ENCODE measurements at regions not wholly inside any gene's neighbourhood (a gene's known extent, or its start where the extent isn't known, plus 50 kb on each side); places are given as distances from the start of the nearest gene placed in this dataset.
"Not testable (repeated sequence)": the region's sequence is repeated elsewhere in the genome, so short reads cannot be mapped to it uniquely, and the experiment has no call there.

DNA sequence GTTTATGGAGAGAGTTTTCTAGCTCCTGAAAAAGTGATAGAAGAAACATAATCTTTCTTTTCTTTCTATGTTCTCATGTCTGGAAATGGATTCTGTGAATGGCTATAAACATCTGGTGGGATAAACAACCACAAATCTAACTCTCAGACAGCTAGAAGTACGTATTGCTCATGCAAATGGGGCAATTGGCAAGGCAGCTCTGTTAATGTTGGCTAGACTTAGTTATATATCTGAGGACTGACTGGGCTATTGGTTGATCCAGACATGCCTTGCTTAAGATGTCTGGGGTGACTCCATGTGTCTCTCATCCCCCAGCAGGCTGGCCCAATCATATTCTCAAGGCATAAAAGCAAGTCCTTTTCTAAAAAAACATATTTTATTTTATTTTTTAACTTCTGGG is 939.2 kb upstream of the NRXN1 start:
- DNase-seq: no peak

DNA sequence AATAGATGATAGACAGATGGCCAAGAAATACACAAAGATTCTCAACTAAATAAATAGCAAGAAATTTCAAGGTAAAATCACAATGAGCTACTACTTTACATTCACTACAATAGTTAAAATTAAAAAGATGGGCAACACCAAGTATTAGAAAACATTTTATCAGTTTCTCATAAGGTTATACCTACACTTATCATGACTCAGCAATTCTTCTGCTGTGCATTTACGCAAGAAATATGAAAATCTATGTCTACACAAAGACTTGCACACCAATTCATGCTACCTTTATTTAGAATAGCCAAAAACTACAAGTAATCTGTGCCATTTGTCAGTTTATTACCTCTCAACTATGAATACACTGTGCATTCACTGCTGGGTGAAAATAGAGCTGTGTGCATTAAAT is 937.4 kb upstream of the NRXN1 start:
- DNase-seq: no peak

DNA sequence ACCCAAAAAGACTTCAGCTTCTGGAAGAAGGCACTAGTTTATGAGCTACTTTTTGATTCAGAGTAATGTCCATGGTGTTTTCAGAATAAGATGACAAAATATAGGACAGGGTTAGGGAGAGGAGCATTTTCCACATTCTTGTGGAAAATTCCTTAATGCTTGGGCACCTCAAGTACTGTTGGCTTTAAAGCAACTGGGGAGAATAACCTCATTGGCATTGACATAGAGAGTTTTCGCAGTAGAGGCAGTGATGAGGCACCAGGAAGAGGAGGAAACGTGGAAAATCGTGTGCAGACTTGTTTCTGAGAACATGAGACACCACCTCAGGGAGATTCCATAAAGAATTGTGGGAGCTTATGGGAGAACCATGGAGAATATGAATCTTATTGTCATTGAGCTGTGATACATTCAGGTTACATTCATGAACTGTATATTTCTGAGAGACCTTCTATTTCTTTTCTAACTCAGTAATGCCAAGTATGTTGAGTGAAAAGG is 929.0 kb upstream of the NRXN1 start:
- no peak for DNase-seq

GRCh38 chr2:51960281-51960680 is 928.3 kb upstream of the NRXN1 start:
- no peak for DNase-seq

DNA sequence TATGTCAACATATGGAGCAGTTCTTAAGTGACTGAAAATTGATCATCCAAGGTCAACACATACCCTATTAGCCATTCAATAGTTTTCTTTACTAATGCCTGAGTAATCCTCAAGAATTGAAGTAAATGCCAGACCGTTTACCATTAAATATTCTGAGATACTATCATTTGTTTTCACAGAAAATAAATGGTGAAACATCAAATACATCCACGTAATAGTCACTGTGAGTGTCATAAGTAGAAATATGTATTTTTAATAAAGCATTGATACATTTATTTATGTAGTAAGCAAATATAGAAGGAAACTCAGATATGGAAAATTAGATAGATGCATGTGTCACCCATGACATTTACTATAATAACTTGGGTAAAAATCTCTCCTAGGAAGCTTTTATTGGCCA is 927.8 kb upstream of the NRXN1 start:
- DNase-seq: no peak

DNA sequence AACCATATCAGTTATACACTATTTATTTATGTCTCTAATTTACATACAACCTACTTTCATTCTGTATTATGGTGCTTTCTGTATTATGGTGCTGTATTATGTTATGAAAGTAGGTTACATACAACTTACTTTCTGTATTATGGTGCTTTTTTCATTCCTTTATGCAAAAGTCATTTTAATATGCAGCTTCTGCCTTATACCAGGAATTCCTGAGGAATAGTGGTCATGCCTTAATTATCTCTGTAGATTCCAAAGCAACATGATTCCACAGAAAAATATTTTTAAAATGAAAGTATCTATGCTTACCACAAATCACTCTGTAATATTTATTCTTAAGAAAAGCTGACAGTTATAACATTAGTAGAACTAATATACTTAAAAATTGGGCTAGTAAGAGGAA is 922.0 kb upstream of the NRXN1 start:
- no peak for DNase-seq

GRCh38 chr2:51921076-51921475 is 889.1 kb upstream of the NRXN1 start:
- DNase-seq: no peak

GRCh38 chr2:51920509-51920908 is 888.6 kb upstream of the NRXN1 start:
- no peak for DNase-seq

- no peak for DNase-seq
Measured at GRCh38 chr2:51919395-51919794, 887.5 kb upstream of the NRXN1 start.

DNA sequence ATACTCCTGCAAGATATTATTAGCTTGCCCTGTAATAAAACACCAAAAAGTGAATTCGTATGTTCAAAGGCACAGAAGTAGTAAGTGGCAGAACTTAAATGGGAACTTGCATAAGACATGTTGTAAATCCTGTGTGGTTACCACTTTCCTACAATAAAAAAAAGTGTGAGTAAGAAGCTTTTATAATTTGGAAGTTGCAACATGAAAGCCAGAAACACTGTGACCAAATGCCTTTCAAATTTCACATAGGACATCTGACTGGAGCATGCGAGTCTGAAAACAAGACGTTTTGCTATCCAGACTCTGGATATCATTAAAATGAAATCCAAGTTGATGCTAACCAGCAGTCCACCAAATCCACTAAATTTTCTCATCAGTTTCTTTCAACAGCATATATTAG is 886.2 kb upstream of the NRXN1 start:
- DNase-seq: no peak

DNA sequence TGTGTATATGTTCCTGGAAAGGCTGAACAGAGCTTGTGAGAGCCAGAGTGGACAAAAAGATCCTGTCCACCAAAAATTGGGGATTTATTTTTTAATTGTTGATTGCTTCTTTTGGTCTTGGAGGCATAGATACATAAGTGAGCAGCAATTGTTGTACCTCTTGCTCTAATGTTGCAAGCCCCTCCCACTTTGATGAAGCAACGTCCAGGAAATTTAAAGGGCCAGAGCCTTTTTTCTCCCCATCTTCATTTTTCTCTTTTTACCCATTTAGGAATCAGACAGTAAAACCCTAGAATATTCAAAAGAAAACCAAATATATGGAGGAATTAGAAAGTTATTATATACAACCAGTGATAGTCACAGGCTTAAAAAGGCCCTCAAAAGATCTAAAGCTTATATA is 871.8 kb upstream of the NRXN1 start:
- DNase-seq: no peak

GRCh38 chr2:51899643-51900042 is 867.7 kb upstream of the NRXN1 start:
- DNase-seq: no peak

DNA sequence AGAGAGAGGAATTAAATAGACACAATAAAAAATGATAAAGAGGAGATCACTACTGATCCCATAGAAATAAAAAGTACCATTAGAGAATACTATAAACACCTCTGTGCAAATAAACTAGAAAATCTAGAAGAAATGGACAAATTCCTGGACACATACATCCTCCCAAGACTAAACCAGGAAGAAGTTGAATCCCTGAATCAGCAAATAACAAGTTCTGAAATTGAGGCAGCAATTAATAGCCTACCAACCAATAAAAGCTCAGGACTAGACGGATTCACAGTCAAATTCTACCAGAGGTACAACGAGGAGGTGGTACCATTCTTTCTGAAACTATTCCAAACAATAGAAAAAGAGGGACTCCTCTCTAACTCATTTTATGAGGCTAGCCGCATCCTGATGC is 862.7 kb upstream of the NRXN1 start:
- not testable (repeated sequence) for DNase-seq

DNA sequence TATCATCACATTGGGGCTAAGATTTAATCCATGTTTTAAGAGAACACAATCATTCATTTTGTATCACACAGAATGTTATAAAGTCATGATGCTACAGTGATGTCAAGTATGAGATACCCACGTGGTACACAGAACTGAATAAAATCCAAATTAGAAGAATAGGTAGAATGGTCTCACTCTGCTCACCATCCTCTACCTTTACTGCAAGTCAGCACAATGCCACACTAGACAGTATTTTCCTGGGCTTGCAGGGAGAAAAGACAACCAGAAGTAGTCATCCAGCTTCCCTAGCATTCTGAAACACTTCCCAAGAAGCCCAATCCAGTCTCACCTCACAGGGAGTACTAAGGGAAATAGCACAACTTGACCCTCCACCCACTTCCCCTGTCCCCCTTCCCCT is 856.2 kb upstream of the NRXN1 start:
- DNase-seq: no peak

DNA sequence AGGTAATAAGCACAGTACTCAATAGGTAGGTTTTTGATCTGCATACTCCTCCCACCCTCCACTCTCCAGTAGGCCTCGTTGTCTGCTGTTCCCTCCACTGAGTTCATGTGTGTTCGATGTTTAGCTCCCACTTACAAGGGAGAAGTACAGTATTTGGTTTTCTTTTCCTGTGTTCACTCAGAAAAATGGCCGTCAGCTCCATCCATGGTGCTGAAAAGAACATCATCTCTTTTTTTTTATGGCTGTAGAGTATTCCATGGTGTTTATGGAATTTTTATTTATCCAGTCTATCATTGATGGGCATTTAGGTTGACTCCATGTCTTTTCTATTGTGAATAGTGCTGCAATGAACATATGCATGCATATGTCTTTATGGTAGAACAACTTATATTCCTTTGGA is 849.7 kb upstream of the NRXN1 start:
- DNase-seq: no peak

- DNase-seq: no peak
Measured at GRCh38 chr2:51880153-51880552, 848.2 kb upstream of the NRXN1 start.

GRCh38 chr2:51866361-51866760 is 834.4 kb upstream of the NRXN1 start:
- no peak for DNase-seq

GRCh38 chr2:51859260-51859659 is 827.3 kb upstream of the NRXN1 start:
- DNase-seq: no peak

- no peak for DNase-seq
Measured at GRCh38 chr2:51855683-51856082, 823.8 kb upstream of the NRXN1 start.

- no peak for DNase-seq
Measured at GRCh38 chr2:51846796-51847195, 814.9 kb upstream of the NRXN1 start.

- DNase-seq: no peak
Measured at GRCh38 chr2:51846018-51846417, 814.1 kb upstream of the NRXN1 start.

DNA sequence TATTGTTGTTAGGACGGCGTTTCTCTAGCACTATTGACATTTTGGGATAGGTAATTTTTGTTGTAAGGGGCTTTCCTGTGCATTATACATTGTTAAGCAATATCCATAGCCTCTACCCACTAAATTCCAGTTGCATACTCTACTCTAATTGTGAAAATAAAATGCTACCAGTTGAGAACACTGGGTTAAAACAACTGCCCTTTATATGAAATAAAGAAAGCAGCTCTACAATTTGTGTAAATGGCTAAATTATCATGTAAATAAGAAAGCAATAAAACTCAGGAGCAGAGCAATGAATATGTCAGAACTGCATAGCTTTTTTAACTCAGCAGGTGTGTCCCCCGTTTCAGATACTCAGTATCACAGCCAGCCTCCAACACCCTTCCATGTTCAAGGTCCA is 812.7 kb upstream of the NRXN1 start:
- no peak for DNase-seq

- no peak for DNase-seq
Measured at GRCh38 chr2:51829477-51829876, 797.5 kb upstream of the NRXN1 start.

GRCh38 chr2:51825823-51826222 is 793.9 kb upstream of the NRXN1 start:
- no peak for DNase-seq

DNA sequence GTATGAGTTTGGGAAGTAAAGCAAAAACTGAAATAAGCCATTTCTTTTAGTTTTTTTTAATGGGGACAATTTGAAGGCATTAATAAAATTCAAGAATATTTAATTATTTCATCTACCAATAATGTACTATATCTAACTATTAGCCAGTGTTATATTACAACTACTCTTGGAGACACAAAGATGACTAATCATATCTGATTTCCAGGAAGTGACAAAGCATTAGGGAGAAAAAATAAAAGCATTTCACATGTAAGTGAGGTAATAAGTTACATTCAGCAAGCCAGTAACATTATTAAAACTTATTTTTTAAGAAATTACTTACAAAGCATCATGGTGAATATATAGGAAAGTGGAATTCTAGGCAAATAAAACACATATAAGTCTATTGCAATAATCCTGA is 781.3 kb upstream of the NRXN1 start:
- DNase-seq: no peak

All from central memory CD4-positive, alpha-beta T cell (primary cell).